GM18505 (cell line): ENCODE measurements at regions not wholly inside any gene's neighbourhood (a gene's known extent, or its start where the extent isn't known, plus 50 kb on each side); places are given as distances from the start of the nearest gene placed in this dataset.

Source experiments
- ATAC-seq: cut with Tn5 transposase; IDR thresholded peaks from one replicate; pipeline ENCODE4 v1.9.1; 2021; ENCODE audit not compliant: unreplicated experiment
- POLR2A ChIP-seq: IDR thresholded peaks from 4 replicates; pipeline ENCODE4 v1.6.1; 2011; ENCODE audit warnings: borderline replicate concordance; ENCODE audit not compliant: insufficient read depth, insufficient read length; ENCODE audit errors: extremely low read depth

DNA sequence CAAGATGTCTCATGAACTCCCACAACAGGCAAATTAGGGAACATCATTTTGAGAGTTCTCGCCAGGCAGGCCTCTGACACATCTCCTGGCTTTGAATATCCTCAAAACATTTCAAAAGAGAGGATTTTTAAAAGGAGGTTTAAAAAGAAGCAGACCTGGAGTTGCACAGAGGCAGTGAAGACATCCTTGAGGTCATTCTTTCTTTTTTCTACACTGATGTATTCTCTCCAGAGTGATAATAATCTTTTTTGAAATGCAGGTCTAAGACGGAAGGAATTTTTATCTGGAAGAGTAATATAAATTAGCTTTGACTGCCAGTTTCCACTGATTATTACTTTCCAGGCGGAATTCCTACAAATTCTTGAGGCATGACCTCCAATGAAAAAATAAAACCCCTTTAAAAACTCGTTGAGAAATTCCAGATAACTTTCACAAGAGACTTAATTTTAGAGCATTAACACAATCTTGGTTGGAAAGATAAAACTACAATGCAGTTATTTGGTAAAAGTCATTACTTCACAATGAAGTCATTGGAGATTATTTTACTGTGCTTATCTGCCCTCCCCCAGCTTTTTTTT, 125.0 kb downstream of the LYPLAL1 start:
- ATAC-seq, result no peak

DNA sequence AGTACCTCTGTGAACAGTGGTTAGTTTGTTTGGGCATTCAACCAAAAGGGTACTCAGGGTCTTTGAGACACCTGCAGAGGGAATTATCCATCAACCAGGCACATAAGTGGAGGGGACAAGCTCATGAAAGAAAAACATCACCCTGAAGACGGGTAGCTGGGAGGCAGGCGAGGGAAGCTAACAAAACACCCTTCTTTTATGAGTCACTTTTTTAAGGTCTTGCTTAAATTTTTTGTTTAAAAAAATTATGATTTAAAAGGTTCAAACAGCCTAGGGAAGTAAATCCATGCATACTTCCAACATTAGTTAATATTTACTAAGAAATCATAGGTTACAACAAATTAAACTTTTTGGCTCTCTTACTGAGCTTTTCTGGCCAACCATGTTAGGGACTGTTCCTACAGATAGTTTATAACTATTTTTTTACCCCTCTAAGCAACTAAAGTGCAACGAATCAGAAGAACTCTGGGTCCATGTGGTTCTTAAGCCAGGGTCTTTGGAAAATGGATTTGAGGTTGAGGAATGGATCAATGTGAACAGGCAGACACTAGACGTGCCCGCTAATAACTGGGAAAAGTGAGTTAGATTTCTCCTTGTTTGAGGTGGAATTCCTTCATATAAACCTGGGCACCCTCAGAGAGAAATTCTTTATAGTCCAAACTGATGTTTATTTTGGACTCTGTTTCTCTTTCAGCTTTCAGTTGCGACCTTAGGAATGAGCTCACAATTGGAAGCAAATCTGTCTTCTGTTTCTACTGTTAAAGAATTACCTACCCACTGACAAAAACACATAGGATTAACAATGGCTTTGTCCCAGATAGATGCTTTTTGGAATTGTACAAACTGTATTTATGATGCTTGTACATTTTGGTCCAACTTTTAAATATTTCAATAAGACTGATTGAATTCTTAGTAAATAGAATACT, 123.0 kb downstream of the LYPLAL1 start:
- ATAC-seq, result no peak
- no peak for TF ChIP-seq POLR2A

More for the DNA sequence above, 125.0 kb downstream of the LYPLAL1 start:
- no peak for TF ChIP-seq POLR2A

- no peak for ATAC-seq
- no peak for TF ChIP-seq POLR2A
These were observed 120.6 kb downstream of the LYPLAL1 start for GRCh38 chr1:219294251-219294650.

- no peak for ATAC-seq
- TF ChIP-seq POLR2A, result no peak
These were observed 119.7 kb downstream of the LYPLAL1 start for GRCh38 chr1:219293410-219293809.

DNA sequence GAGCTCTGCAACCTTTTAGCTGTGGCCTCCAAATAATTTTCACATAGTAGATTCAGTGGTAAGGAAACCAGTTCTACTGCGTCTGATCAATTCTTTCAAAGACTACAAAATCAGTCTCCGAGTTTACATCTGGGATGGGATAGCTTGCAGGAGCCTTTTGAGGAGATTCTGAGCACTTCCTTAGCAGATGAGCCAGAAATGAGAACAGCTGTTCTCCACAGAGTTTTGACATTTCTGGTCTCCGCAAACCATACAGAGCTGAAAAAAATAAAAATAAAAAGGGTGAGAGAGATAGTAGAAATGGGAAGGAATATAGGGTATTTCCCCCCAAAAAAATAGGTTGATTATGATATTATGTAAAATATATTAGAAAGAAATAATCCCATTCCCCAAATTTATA, 119.3 kb downstream of the LYPLAL1 start:
- no peak for TF ChIP-seq POLR2A
- ATAC-seq, result no peak

- TF ChIP-seq POLR2A, result no peak
- ATAC-seq, result no peak
These were observed 118.7 kb downstream of the LYPLAL1 start for GRCh38 chr1:219292341-219292740.

DNA sequence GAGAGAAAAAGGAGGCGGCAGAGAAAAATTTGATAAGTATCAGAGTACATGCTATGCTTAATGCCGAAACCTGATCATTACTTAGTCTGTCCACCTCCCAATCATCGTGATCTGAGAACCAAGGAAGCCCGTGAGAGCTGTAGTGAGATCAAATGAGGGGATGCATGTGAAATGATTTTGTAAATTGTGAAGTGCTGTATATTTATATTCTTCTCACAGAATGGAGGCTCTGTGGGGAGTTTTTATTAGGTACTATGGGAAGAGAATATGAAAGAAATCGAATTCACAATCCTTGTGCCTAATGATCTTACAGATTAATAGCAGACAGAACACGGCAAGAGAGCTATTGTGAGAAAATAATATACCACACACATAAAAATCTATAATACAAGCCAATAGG, 115.5 kb downstream of the LYPLAL1 start:
- no peak for ATAC-seq
- no peak for TF ChIP-seq POLR2A

- no peak for TF ChIP-seq POLR2A
These were observed 109.9 kb downstream of the LYPLAL1 start for GRCh38 chr1:219283541-219283940.

GRCh38 chr1:219281831-219282230, 108.2 kb downstream of the LYPLAL1 start:
- TF ChIP-seq POLR2A, result no peak
- no peak for ATAC-seq

More at GRCh38 chr1:219283541-219283940, 109.9 kb downstream of the LYPLAL1 start:
- ATAC-seq, result no peak

- ATAC-seq, result no peak
- TF ChIP-seq POLR2A, result no peak
These were observed 105.5 kb downstream of the LYPLAL1 start for GRCh38 chr1:219279017-219279770.

- TF ChIP-seq POLR2A, result no peak
- ATAC-seq, result no peak
These were observed 104.6 kb downstream of the LYPLAL1 start for GRCh38 chr1:219278288-219278687.

GRCh38 chr1:219277304-219278105, 103.8 kb downstream of the LYPLAL1 start:
- TF ChIP-seq POLR2A, result no peak
- no peak for ATAC-seq
